OCI-LY3 (cell line): ENCODE measurements at regions not wholly inside any gene's neighbourhood (a gene's known extent, or its start where the extent isn't known, plus 50 kb on each side); places are given as distances from the start of the nearest gene placed in this dataset.

Source experiments
- EZH2phosphoT487 ChIP-seq: fragments of 200-600 bp; shearing (Covaris generic); IDR thresholded peaks from 2 replicates; pipeline ENCODE4 v1.6.1; 2018; ENCODE audit warnings: antibody characterized with exemption, mixed run types, low read depth
- TF ChIP-seq, protein P1 (sequence below): fragments of 200-600, 300-600 bp; sonication (generic); IDR thresholded peaks from 2 replicates; pipeline ENCODE4 v1.5.1; 2014; ENCODE audit warnings: antibody characterized with exemption, low read length, low read depth

DNA sequence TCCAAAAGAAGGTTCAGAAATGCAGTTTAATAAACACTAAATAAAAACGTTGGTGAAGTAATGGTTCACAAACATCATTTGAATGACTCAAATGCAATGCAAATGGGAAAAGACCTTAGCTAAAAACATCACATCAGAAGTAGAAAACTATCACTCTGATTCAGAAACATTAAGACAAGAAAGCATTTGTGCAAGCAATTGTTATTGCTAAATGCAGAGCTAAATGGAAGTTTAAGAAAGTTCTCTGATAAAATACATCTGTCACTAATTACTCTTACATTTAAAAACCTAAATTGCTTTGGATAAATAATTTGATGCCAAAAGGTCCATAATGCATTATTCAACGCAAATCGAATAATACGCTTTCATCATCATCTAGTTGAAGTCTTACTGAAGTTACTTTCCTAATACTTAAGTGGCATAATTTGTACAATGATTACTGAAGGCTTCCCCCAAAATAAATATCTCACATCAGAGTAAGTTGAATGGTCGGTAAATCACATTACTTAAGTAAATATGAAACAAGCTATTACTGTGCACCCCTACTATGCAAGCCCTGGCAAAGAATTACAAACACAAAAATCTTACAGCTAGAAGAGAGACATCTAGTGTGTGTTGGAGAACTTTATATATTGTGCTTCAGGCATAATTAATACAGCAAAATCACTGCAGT lies 105.7 kb upstream of the KCTD1 start:
- TF ChIP-seq, protein P1, sequence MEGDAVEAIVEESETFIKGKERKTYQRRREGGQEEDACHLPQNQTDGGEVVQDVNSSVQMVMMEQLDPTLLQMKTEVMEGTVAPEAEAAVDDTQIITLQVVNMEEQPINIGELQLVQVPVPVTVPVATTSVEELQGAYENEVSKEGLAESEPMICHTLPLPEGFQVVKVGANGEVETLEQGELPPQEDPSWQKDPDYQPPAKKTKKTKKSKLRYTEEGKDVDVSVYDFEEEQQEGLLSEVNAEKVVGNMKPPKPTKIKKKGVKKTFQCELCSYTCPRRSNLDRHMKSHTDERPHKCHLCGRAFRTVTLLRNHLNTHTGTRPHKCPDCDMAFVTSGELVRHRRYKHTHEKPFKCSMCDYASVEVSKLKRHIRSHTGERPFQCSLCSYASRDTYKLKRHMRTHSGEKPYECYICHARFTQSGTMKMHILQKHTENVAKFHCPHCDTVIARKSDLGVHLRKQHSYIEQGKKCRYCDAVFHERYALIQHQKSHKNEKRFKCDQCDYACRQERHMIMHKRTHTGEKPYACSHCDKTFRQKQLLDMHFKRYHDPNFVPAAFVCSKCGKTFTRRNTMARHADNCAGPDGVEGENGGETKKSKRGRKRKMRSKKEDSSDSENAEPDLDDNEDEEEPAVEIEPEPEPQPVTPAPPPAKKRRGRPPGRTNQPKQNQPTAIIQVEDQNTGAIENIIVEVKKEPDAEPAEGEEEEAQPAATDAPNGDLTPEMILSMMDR = peak; percentile 30
- no peak for TF ChIP-seq EZH2phosphoT487
